Caco-2 (cell line): ENCODE measurements at regions not wholly inside any gene's neighbourhood (a gene's known extent, or its start where the extent isn't known, plus 50 kb on each side); places are given as distances from the start of the nearest gene placed in this dataset.
A peak's percentile ranks its signal among the peaks of the same experiment; 100 is the strongest.

Experiments
- BruUV-seq: library from RNA; stranded (reverse); fragments of 400-500 nt; replicated peaks from 2 replicates; lab custom pipeline; 2021; lab: Mats Ljungman, UMichigan
- CTCF ChIA-PET: fragments of 300-600 bp; sonication (Branson Sonifier 250); formaldehyde crosslinking; loops from one replicate; lab custom pipeline; 2022; ENCODE audit warnings: antibody characterized with exemption; lab: Charles Lee
- POLR2A ChIA-PET: fragments of 300-600 bp; sonication (Branson Sonifier 250); formaldehyde crosslinking; loops from one replicate; lab custom pipeline; 2022; ENCODE audit warnings: antibody characterized with exemption; lab: Charles Lee
- DNase-seq, 2 experiments: peaks; one replicate each; pipeline versions ENCODE4 v3.0.0 to v3.0.0-alpha.2; 2020 to 2022
- H3K27me3 ChIP-seq: replicated peaks from 2 replicates; pipeline ENCODE4 v1.6.0; 2011; ENCODE audit warnings: low read length; ENCODE audit not compliant: control insufficient read depth, insufficient read depth
- H3K36me3 ChIP-seq: 2 replicates; pipeline ENCODE4 v1.5.1; 2011; ENCODE audit warnings: low read length; ENCODE audit not compliant: control insufficient read depth, insufficient read depth
- H3K4me1 ChIP-seq: fragments of 250-450 bp; sonication (Bioruptor Pico); 2 replicates; pipeline ENCODE4 v1.5.1; 2020; ENCODE audit warnings: mild to moderate bottlenecking
- H3K4me3 ChIP-seq: 2 replicates; pipeline ENCODE4 v1.5.1; 2011; ENCODE audit warnings: low read depth, mild to moderate bottlenecking, control low read depth, low read length
- H3K9me3 ChIP-seq: fragments of 250-450 bp; sonication (Bioruptor Pico); 2 replicates; pipeline ENCODE4 v1.5.1; 2020; ENCODE audit warnings: mild to moderate bottlenecking, moderate library complexity
- H3K27ac Mint-ChIP-seq: one replicate; pipeline ENCODE4 v1.8.0; 2022; ENCODE audit warnings: mixed read lengths; ENCODE audit not compliant: unreplicated experiment
- H3K27me3 Mint-ChIP-seq: one replicate; pipeline ENCODE4 v1.8.0; 2022; ENCODE audit warnings: mixed read lengths; ENCODE audit not compliant: insufficient read depth, unreplicated experiment
- H3K36me3 Mint-ChIP-seq: one replicate; pipeline ENCODE4 v1.8.0; 2022; ENCODE audit warnings: mild to moderate bottlenecking, mixed read lengths; ENCODE audit not compliant: insufficient read depth, unreplicated experiment
- H3K4me1 Mint-ChIP-seq: one replicate; pipeline ENCODE4 v1.8.0; 2022; ENCODE audit warnings: low read depth, mixed read lengths; ENCODE audit not compliant: unreplicated experiment
- H3K4me3 Mint-ChIP-seq: one replicate; pipeline ENCODE4 v1.8.0; 2022; ENCODE audit warnings: mild to moderate bottlenecking, moderate library complexity, mixed read lengths; ENCODE audit not compliant: unreplicated experiment
- H3K9me3 Mint-ChIP-seq: one replicate; pipeline ENCODE4 v1.8.0; 2022; ENCODE audit warnings: mixed read lengths; ENCODE audit not compliant: unreplicated experiment
- intact Hi-C: fragments of 100-400 bp; cut with micrococcal nuclease; formaldehyde crosslinking; loops from one replicate; pipeline ENCODE4 v1.10.0; 2022; ENCODE audit not compliant: unreplicated experiment
- TF ChIP-seq, protein P1 (sequence below), 2 experiments: fragments of 200-600 bp in 1 of 2; IDR thresholded peaks; 1 replicate in 1 of 2; 2 replicates in 1 of 2; pipeline versions ENCODE4 v1.5.1 to v1.8.0; 2011 to 2022; ENCODE audit warnings: antibody characterized with exemption in 1 of 2, control low read depth in 1 of 2, inconsistent platforms in 1 of 2, low read depth in 1 of 2, low read length in 1 of 2, mild to moderate bottlenecking in 1 of 2, moderate library complexity in 1 of 2; ENCODE audit not compliant: insufficient read depth in 1 of 2, severe bottlenecking in 1 of 2, unreplicated experiment in 1 of 2

DNA sequence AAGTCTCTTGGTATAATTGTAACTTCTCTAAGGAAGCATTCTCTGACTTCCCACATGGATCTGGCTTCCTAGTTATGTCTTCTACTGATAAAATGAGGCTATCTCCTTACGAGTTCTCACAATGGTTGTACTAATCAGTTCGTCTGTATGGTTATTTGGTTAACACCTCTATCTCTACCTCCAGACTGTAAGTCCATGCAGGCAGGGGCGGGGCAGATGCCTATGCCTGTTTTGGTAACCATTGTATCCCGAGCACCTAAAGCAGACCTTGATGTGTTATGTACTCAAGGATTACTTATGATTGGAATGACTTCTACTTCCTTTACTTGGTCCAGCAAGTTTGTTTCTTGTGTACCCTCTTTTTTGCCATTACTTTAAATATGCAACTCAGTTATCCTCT lies 125.0 kb upstream of the PITX1 start:
- no peak overlapping the region for H3K4me3 ChIP-seq
- Mint-ChIP-seq H3K4me3 (peak overlapping the region; percentile 19), H3K4me1 (peaks cover 57% of the 10 kb centered on the region), H3K36me3 (peaks cover 5% of the 10 kb centered on the region), H3K27ac (peak overlapping the region; percentile 84), H3K27me3 (no peaks in the 10 kb centered on the region), H3K9me3 (peaks cover 25% of the 10 kb centered on the region)
- ChIA-PET CTCF (no interaction called here), POLR2A (interaction anchor here (0.7 kb wide), 1 partner anchor 222 kb away, joined by 3 read pairs; no protein-coding TSS in a partner anchor)
- no TSS peak for BruUV-seq
- H3K36me3 ChIP-seq = no peaks in the 10 kb centered on the region
- intact Hi-C loops = loop anchor here (2.0 kb wide), 1 partner anchor 28 kb away; no protein-coding TSS in a partner anchor
- H3K27me3 ChIP-seq = no peaks in the 10 kb centered on the region
- TF ChIP-seq, protein P1, sequence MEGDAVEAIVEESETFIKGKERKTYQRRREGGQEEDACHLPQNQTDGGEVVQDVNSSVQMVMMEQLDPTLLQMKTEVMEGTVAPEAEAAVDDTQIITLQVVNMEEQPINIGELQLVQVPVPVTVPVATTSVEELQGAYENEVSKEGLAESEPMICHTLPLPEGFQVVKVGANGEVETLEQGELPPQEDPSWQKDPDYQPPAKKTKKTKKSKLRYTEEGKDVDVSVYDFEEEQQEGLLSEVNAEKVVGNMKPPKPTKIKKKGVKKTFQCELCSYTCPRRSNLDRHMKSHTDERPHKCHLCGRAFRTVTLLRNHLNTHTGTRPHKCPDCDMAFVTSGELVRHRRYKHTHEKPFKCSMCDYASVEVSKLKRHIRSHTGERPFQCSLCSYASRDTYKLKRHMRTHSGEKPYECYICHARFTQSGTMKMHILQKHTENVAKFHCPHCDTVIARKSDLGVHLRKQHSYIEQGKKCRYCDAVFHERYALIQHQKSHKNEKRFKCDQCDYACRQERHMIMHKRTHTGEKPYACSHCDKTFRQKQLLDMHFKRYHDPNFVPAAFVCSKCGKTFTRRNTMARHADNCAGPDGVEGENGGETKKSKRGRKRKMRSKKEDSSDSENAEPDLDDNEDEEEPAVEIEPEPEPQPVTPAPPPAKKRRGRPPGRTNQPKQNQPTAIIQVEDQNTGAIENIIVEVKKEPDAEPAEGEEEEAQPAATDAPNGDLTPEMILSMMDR (IDR thresholded peaks at IDR 0.05; ENCODE audit: insufficient read depth in 1 of 2, low read depth in 1 of 2, low read length in 1 of 2, severe bottlenecking in 1 of 2, unreplicated experiment in 1 of 2) = no peak
- peak; percentile 77 to 80 for DNase-seq
- peaks cover 50% of the 10 kb centered on the region for H3K4me1 ChIP-seq
- H3K9me3 ChIP-seq = peaks cover 24% of the 10 kb centered on the region

DNA sequence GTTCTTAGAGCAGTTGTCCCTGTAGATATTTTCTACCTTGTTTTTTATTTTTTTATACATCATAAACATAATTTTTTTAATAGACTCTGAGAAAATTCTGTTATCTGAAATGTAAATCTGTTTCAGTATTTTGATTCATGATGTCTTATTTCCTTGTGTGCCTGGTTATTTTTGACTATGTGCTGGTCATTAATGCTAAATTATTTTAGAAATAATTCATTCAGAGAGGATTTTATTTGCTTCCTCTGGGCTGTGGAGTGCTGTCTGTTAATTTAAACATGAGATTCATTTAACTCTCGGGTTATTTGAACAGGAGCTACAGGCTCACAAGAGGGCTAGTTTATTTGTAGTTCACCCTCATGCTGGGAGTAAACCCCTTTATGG lies 124.3 kb upstream of the PITX1 start:
- POLR2A ChIA-PET = interaction anchor here (0.5 kb wide), 1 partner anchor 1018 kb away, joined by 3 read pairs; no protein-coding TSS in a partner anchor
- CTCF ChIA-PET = no interaction called here
- H3K9me3 Mint-ChIP-seq = peaks cover 18% of the 10 kb centered on the region
- Histone ChIP-seq H3K4me3 (no peak overlapping the region), H3K36me3 (no peaks in the 10 kb centered on the region), H3K4me1 (peaks cover 50% of the 10 kb centered on the region), H3K27me3 (no peaks in the 10 kb centered on the region), H3K9me3 (peaks cover 24% of the 10 kb centered on the region)
- H3K4me1 Mint-ChIP-seq = peaks cover 51% of the 10 kb centered on the region
- peaks cover 5% of the 10 kb centered on the region for H3K36me3 Mint-ChIP-seq
- BruUV-seq = no TSS peak
- H3K27me3 Mint-ChIP-seq = no peaks in the 10 kb centered on the region
- TF ChIP-seq, protein P1 (IDR thresholded peaks at IDR 0.05; ENCODE audit: insufficient read depth in 1 of 2, low read depth in 1 of 2, low read length in 1 of 2, severe bottlenecking in 1 of 2, unreplicated experiment in 1 of 2) = no peak
- peak overlapping the region; percentile 84 for H3K27ac Mint-ChIP-seq
- intact Hi-C loops = loop anchor here (2.0 kb wide), 1 partner anchor 28 kb away; no protein-coding TSS in a partner anchor
- H3K4me3 Mint-ChIP-seq = peak overlapping the region; percentile 30
- no peak for DNase-seq

DNA sequence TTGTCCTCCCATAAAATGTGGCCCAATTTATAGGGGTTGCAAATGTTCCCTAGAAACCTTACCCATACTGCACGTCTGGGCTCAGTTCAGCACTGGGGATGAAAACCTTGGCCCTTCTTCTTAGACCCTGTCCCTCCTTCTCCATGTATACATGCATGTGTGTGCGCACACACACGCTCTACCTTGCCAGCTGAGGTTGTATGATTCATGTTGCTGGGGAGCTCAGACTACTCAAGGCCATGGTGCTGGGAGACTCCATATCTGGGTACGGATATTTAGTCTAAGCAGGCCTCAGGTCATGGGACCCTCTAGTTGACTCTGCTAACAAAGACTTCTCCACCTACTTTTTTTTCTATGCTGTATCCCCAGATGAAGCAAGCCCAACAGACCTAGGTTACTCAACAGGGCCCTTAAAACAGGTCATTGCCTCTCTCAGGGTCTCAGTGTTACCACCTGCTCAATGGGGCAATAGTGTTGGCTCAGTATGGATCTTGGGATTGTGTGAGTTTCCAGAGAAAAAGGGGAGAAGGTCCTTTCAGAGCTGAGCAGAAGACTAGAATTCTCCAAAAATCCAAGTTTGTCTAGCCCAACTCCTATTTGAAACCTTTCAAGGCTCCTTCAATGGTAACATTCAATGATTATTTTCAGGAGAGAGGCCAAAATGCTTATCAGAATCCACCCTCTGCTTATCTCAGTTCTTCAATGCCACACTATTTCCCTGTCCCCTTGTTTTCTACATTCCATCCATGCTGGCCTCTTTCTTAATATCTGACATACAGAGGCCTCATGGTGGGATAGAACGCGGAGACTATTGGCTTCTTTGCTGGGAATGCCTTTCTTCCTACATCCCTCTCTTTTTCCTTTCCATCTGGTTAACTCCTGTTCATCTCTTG lies 123.6 kb upstream of the PITX1 start:
- no peaks in the 10 kb centered on the region for H3K36me3 ChIP-seq
- H3K4me3 Mint-ChIP-seq = peak overlapping the region; percentile 30
- no peak overlapping the region for H3K4me3 ChIP-seq
- peaks cover 15% of the 10 kb centered on the region for H3K9me3 Mint-ChIP-seq
- H3K9me3 ChIP-seq = peaks cover 24% of the 10 kb centered on the region
- H3K4me1 Mint-ChIP-seq = peaks cover 50% of the 10 kb centered on the region
- POLR2A ChIA-PET = no interaction called here
- TF ChIP-seq, protein P1 (IDR thresholded peaks at IDR 0.05; ENCODE audit: insufficient read depth in 1 of 2, low read depth in 1 of 2, low read length in 1 of 2, severe bottlenecking in 1 of 2, unreplicated experiment in 1 of 2) = no peak
- no peaks in the 10 kb centered on the region for H3K27me3 ChIP-seq
- H3K27ac Mint-ChIP-seq = peak overlapping the region; percentile 84
- H3K27me3 Mint-ChIP-seq = no peaks in the 10 kb centered on the region
- no peak for DNase-seq
- BruUV-seq = no TSS peak
- peaks cover 5% of the 10 kb centered on the region for H3K36me3 Mint-ChIP-seq
- intact Hi-C loops = loop anchor here (2.0 kb wide), 1 partner anchor 29 kb away; no protein-coding TSS in a partner anchor
- peaks cover 50% of the 10 kb centered on the region for H3K4me1 ChIP-seq
- CTCF ChIA-PET = no interaction called here
